GM18502 (cell line): ENCODE measurements at regions not wholly inside any gene's neighbourhood (a gene's known extent, or its start where the extent isn't known, plus 50 kb on each side); places are given as distances from the start of the nearest gene placed in this dataset.

ENCODE experiments used
- ATAC-seq: cut with Tn5 transposase; IDR thresholded peaks from one replicate; pipeline ENCODE4 v1.9.1; 2021; ENCODE audit warnings: mild to moderate bottlenecking; ENCODE audit not compliant: unreplicated experiment, poor library complexity

- peak; percentile 63 for ATAC-seq
Measured at GRCh38 chrX:20530406-20530921, 263.8 kb upstream of the RPS6KA3 start.

GRCh38 chrX:20529711-20530110, 263.0 kb upstream of the RPS6KA3 start:
- no peak for ATAC-seq

GRCh38 chrX:20529301-20529700, 262.6 kb upstream of the RPS6KA3 start:
- no peak for ATAC-seq

- peak; percentile 61 for ATAC-seq
Measured at GRCh38 chrX:20527558-20528011, 260.9 kb upstream of the RPS6KA3 start.

- no peak for ATAC-seq
Measured at GRCh38 chrX:20527041-20527440, 260.3 kb upstream of the RPS6KA3 start.

GRCh38 chrX:20523626-20524312, 257.1 kb upstream of the RPS6KA3 start:
- peak; percentile 67 for ATAC-seq

- no peak for ATAC-seq
Measured at GRCh38 chrX:20522420-20522819, 255.7 kb upstream of the RPS6KA3 start.

- no peak for ATAC-seq
Measured at GRCh38 chrX:20521222-20521621, 254.5 kb upstream of the RPS6KA3 start.

- no peak for ATAC-seq
Measured at GRCh38 chrX:20519826-20520225, 253.1 kb upstream of the RPS6KA3 start.

- ATAC-seq = no peak
Measured at GRCh38 chrX:20519146-20519545, 252.4 kb upstream of the RPS6KA3 start.

GRCh38 chrX:20517565-20517964, 250.9 kb upstream of the RPS6KA3 start:
- ATAC-seq = no peak

GRCh38 chrX:20515841-20516461, 249.2 kb upstream of the RPS6KA3 start:
- peak; percentile 99 for ATAC-seq

- no peak for ATAC-seq
Measured at GRCh38 chrX:20514358-20514757, 247.6 kb upstream of the RPS6KA3 start.

- ATAC-seq = no peak
Measured at GRCh38 chrX:20513185-20513584, 246.5 kb upstream of the RPS6KA3 start.

- ATAC-seq = no peak
Measured at GRCh38 chrX:20511792-20512191, 245.1 kb upstream of the RPS6KA3 start.

- no peak for ATAC-seq
Measured at GRCh38 chrX:20507901-20508620, 241.4 kb upstream of the RPS6KA3 start.

GRCh38 chrX:20506739-20507138, 240.0 kb upstream of the RPS6KA3 start:
- ATAC-seq = peak; percentile 63

- ATAC-seq = no peak
Measured at GRCh38 chrX:20500949-20501348, 234.2 kb upstream of the RPS6KA3 start.

GRCh38 chrX:20500171-20500865, 233.6 kb upstream of the RPS6KA3 start:
- ATAC-seq = peak; percentile 78

GRCh38 chrX:20499763-20500162, 233.1 kb upstream of the RPS6KA3 start:
- ATAC-seq = peak; percentile 16
